ENCODE measurements at regions not wholly inside any gene's neighbourhood (a gene's known extent, or its start where the extent isn't known, plus 50 kb on each side); places are given as distances from the start of the nearest gene placed in this dataset.

GRCh38 chr5:116386633-116387032 is 188.0 kb downstream of the SEMA6A start:
- Histone ChIP-seq H3K4me3 (ENCODE audit: low read length, poor library complexity, severe bottlenecking) (no peak overlapping the region), H3K27me3 (ENCODE audit: insufficient read depth, low read length, poor library complexity, severe bottlenecking) (no peaks in the 10 kb centered on the region), H4K20me1 (ENCODE audit: insufficient read depth, low read length, poor library complexity, severe bottlenecking) (no peaks in the 10 kb centered on the region), H3K4me2 (ENCODE audit: low read depth, low read length, poor library complexity, severe bottlenecking) (no peak overlapping the region), H3K79me2 (ENCODE audit: insufficient read depth, low read length) (no peaks in the 10 kb centered on the region), H3K9ac (ENCODE audit: low read depth, low read length, poor library complexity, severe bottlenecking) (no peak overlapping the region), H3F3A (ENCODE audit: low read depth) (no peaks in the 10 kb centered on the region), H3K9me3 (ENCODE audit: insufficient read depth, low read depth, low read length) (no peaks in the 10 kb centered on the region), H2AFZ (ENCODE audit: low read length) (no peak overlapping the region), H3K9me2 (replicated peaks; ENCODE audit: low read depth, low read length) (no peaks in the 10 kb centered on the region), H3K4me1 (ENCODE audit: insufficient read depth, low read length, poor library complexity, severe bottlenecking) (no peaks in the 10 kb centered on the region), H3K36me3 (ENCODE audit: insufficient read depth, low read length) (no peaks in the 10 kb centered on the region)
- TF ChIP-seq, protein P1, sequence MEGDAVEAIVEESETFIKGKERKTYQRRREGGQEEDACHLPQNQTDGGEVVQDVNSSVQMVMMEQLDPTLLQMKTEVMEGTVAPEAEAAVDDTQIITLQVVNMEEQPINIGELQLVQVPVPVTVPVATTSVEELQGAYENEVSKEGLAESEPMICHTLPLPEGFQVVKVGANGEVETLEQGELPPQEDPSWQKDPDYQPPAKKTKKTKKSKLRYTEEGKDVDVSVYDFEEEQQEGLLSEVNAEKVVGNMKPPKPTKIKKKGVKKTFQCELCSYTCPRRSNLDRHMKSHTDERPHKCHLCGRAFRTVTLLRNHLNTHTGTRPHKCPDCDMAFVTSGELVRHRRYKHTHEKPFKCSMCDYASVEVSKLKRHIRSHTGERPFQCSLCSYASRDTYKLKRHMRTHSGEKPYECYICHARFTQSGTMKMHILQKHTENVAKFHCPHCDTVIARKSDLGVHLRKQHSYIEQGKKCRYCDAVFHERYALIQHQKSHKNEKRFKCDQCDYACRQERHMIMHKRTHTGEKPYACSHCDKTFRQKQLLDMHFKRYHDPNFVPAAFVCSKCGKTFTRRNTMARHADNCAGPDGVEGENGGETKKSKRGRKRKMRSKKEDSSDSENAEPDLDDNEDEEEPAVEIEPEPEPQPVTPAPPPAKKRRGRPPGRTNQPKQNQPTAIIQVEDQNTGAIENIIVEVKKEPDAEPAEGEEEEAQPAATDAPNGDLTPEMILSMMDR (conservative IDR thresholded peaks at IDR 0.05; ENCODE audit: low read length), result no peak
- TF ChIP-seq EZH2phosphoT487 (IDR thresholded peaks at IDR 0.05; ENCODE audit: borderline replicate concordance), result no peak

DNA sequence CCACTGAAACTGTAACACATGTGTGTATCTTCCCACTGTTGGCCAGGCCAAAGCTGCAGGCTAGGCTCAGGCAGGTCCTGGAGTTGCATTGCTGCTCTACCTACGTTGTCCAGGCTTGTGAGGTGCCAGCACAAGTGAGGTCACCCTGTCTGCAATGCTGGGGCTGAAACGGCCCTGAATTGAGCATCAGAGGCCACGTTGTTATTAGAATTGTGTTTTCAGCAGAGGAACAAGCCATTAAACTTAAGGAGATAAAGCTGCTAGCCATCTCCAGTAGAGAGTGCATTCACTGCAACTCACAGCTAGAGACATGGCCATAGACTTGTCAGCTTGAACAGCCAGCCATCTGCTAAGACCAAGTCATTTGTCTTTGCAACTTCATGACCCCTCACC is 191.8 kb downstream of the SEMA6A start:
- no peak overlapping the region for H3K9ac ChIP-seq (ENCODE audit: low read depth, low read length, poor library complexity, severe bottlenecking)
- no peaks in the 10 kb centered on the region for H4K20me1 ChIP-seq (ENCODE audit: insufficient read depth, low read length, poor library complexity, severe bottlenecking)
- TF ChIP-seq EZH2phosphoT487 (IDR thresholded peaks at IDR 0.05; ENCODE audit: borderline replicate concordance), result no peak
- TF ChIP-seq, protein P1 (conservative IDR thresholded peaks at IDR 0.05; ENCODE audit: low read length), result no peak
- H3K27me3 ChIP-seq (ENCODE audit: insufficient read depth, low read length, poor library complexity, severe bottlenecking), result no peaks in the 10 kb centered on the region
- no peaks in the 10 kb centered on the region for H3K36me3 ChIP-seq (ENCODE audit: insufficient read depth, low read length)
- no peaks in the 10 kb centered on the region for H3K79me2 ChIP-seq (ENCODE audit: insufficient read depth, low read length)
- no peak overlapping the region for H3K4me3 ChIP-seq (ENCODE audit: low read length, poor library complexity, severe bottlenecking)
- H3K4me1 ChIP-seq (ENCODE audit: insufficient read depth, low read length, poor library complexity, severe bottlenecking), result no peaks in the 10 kb centered on the region
- no peak overlapping the region for H3K4me2 ChIP-seq (ENCODE audit: low read depth, low read length, poor library complexity, severe bottlenecking)
- no peaks in the 10 kb centered on the region for H3F3A ChIP-seq (ENCODE audit: low read depth)
- no peaks in the 10 kb centered on the region for H3K9me2 ChIP-seq (replicated peaks; ENCODE audit: low read depth, low read length)
- no peaks in the 10 kb centered on the region for H3K9me3 ChIP-seq (ENCODE audit: insufficient read depth, low read depth, low read length)
- no peak overlapping the region for H2AFZ ChIP-seq (ENCODE audit: low read length)

- TF ChIP-seq EZH2phosphoT487 (IDR thresholded peaks at IDR 0.05; ENCODE audit: borderline replicate concordance), result no peak
- TF ChIP-seq, protein P1 (conservative IDR thresholded peaks at IDR 0.05; ENCODE audit: low read length), result no peak
- Histone ChIP-seq H3K9me3 (ENCODE audit: insufficient read depth, low read depth, low read length) (no peaks in the 10 kb centered on the region), H3K36me3 (ENCODE audit: insufficient read depth, low read length) (no peaks in the 10 kb centered on the region), H3K9ac (ENCODE audit: low read depth, low read length, poor library complexity, severe bottlenecking) (no peak overlapping the region), H3K9me2 (replicated peaks; ENCODE audit: low read depth, low read length) (no peaks in the 10 kb centered on the region), H2AFZ (ENCODE audit: low read length) (no peak overlapping the region), H3K4me3 (ENCODE audit: low read length, poor library complexity, severe bottlenecking) (no peak overlapping the region), H3K4me2 (ENCODE audit: low read depth, low read length, poor library complexity, severe bottlenecking) (no peak overlapping the region), H3K4me1 (ENCODE audit: insufficient read depth, low read length, poor library complexity, severe bottlenecking) (no peaks in the 10 kb centered on the region), H3F3A (ENCODE audit: low read depth) (no peaks in the 10 kb centered on the region), H3K27me3 (ENCODE audit: insufficient read depth, low read length, poor library complexity, severe bottlenecking) (no peaks in the 10 kb centered on the region), H4K20me1 (ENCODE audit: insufficient read depth, low read length, poor library complexity, severe bottlenecking) (no peaks in the 10 kb centered on the region), H3K79me2 (ENCODE audit: insufficient read depth, low read length) (no peaks in the 10 kb centered on the region)
Observed at GRCh38 chr5:116382032-116382873, 192.4 kb downstream of the SEMA6A start.

Measured in Loucy (cell line).